GM18505 (cell line): ENCODE measurements at regions not wholly inside any gene's neighbourhood (a gene's known extent, or its start where the extent isn't known, plus 50 kb on each side); places are given as distances from the start of the nearest gene placed in this dataset.

Source experiments
- ATAC-seq: cut with Tn5 transposase; IDR thresholded peaks from one replicate; pipeline ENCODE4 v1.9.1; 2021; ENCODE audit not compliant: unreplicated experiment
- POLR2A ChIP-seq: IDR thresholded peaks from 4 replicates; pipeline ENCODE4 v1.6.1; 2011; ENCODE audit warnings: borderline replicate concordance; ENCODE audit not compliant: insufficient read depth, insufficient read length; ENCODE audit errors: extremely low read depth

DNA sequence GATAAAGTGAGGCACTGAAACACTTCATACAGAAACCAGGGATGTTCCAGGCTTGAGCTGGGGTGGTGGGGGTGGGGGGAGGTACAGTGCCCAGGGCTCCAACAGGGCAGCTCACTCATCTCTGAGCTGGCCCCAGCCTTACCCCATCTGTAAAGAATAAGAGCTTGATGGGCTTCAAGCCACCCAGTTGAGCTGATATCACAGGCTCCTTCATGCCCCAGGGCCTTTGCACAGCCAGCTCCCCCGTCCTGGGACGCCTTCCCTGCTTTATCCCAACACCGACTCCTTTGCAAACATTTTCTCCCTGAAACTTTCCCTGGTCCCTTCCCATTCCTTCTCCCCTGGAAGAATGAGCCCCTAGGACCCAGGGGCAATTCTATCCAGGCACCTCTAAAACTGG lies 261.7 kb downstream of the PARN start:
- no peak for TF ChIP-seq POLR2A
- no peak for ATAC-seq

GRCh38 chr16:14366974-14367707 lies 262.9 kb downstream of the PARN start:
- TF ChIP-seq POLR2A: no peak
- no peak for ATAC-seq

DNA sequence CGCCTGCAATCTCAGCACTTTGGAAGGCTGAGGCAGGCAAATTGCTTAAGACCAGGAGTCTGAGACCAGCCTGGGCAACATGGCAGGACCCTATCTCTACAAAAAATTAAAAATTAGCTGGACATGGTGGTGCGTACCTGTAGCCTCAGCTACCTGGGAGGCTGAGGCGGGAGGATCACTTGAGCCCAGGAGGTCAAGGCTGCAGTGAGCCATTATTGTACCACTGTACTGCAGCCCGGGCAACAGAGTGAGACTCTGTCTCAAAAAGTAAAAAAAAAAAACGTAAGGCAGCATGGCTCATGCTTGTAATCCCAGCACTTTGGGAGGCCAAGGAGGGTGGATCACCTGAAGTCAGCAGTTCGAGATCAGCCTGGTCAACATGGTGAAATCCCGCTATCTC lies 263.6 kb downstream of the PARN start:
- no peak for ATAC-seq
- TF ChIP-seq POLR2A: no peak

GRCh38 chr16:14365200-14365851 lies 264.7 kb downstream of the PARN start:
- ATAC-seq: no peak
- TF ChIP-seq POLR2A: no peak

DNA sequence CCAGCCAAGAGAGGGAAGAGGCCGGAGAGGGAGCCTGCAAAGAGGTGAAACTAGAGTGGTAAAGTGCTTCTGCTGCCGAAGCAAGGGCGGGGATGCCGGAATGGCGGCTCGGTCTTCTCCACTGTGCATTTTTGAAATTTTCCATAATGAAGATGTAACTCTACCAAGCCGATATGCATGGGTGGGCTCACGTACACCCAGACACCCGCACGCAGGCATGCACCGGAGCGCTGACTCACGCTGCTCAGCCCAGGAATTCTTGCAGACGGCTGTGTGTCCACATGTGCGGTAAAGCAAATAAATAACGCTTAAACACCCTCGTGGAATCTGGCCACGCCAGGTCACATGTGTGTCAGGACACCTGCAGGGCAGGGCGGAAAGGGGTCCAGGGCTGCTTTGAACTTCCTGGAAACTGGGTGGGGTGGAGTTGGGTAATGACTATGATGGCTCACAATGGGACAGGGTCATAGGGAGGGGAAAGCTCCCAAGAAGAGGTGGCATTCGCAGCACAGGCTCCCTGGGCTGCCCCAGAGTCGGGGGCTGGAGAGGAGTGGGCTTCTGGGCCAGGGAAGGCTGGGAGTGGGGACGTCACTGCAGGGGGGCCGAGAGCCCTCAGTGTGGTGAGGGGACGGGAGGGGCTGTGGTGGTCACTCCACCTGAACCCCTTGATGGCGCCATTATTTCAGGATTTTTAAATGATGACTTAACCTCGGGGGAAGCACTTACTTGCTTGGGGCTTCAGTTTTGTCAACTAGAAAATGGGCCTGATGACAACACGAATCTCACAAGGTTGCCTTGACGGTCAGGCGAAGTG lies 265.5 kb downstream of the PARN start:
- ATAC-seq: no peak

GRCh38 chr16:14364112-14364385 lies 266.0 kb downstream of the PARN start:
- no peak for TF ChIP-seq POLR2A
- ATAC-seq: no peak

More for the DNA sequence above, 265.5 kb downstream of the PARN start:
- TF ChIP-seq POLR2A: no peak

DNA sequence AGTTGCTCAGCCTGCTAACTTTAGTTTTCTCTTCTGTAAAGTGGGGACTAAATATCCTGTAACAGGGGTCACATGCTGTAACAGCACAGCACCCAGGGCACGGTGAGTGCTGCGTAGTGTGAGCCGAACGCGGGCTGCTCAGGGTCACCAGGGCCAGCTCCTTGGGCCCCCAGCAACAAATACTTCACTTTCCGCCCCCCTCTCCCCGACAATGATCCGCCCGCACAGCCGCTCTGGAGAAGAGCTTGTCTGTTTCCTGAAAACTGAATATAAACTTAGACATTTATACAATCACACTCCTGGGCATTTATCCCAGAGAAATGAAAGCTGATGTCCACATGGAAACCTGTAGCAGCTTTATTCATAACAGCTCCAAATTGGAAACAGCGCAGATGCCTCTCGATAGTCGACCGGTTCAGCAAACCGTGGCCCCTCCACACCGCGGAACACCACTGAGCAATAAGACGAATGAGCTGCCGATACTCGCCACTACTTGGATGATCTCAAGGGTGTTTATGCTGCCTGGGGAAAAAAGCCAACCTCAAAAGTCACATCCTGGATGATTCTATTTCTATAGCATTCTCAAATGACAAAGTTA lies 267.2 kb downstream of the PARN start:
- TF ChIP-seq POLR2A: no peak
- ATAC-seq: no peak

DNA sequence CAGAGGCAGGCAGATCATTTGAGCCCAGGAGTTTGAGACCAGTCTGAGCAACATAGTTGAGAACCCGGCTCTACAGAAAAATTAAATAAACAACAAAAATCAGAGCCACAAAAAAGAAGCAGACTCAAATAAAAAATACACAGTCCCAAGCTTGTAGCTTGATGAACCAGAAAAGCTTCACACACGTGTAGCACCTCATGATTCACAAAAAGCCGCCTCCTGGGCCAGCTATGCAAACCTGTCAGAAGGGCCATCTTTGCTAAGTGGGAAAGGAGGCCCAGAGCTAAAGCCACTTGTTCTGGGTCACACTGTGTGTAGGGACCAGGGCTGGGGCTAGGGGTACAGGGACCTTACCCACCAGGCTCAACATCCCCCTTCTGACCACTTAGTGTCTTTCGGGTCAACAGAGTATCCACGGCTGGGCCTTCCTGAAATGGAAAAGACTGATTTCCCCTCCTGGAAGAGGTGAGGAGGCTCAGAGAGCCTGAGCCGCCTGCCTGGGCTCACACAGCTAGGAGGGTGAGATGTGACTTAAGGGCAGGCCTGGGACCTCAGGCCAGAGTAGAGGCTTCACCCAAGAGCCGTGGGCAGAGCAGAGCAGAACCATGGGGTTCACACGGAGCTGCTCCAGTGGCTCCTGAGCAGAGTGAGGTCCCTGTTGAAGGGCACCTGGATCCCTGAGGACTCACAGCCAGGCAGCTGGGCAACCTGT lies 269.6 kb downstream of the PARN start:
- no peak for ATAC-seq
- TF ChIP-seq POLR2A: no peak

DNA sequence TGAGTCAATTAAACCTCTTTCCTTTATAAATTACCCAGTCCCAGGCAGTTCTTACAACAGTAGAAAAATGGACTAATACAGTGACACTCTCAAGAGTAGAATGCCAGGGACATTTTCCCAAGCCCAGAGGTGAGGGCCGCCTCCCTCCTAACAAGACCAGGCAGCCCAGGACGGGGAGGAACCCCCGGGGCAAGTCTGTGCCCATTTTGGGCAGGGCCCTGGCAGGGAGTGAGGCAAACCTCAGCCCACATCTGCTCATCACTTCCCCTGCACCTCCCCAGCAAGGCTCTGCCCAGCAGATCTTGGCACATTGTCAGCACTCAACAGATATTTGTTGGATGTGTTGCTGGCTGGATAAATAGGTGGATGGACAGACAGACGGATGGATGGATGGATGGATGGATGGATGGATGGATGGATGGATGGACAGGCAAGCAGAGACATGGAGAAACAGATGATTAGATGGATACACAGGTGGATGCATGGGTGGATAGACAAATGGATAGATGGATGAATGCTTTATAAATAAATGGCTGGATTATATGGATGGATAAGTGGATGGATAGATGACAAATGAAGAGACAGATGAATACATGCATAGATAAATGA lies 271.3 kb downstream of the PARN start:
- TF ChIP-seq POLR2A: no peak

DNA sequence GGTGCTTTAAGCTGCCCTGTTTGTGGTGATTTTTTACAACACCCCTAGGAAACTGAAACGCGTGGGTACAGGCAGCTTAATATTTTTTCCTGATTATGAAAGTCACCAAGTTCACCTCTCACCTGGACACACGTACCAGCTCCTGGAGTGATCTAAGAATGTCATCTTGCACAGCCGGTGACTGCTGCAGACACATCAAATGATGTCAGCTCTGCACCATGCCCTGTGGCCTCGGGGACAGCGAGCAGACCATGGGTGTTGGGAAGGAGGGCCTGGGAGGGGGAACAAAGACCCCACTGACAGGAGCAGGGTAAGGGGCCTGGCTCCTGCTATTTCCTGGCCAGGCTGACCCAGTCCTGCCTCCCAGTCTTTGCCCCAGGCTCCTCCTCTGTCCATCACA lies 272.7 kb downstream of the PARN start:
- TF ChIP-seq POLR2A: no peak
- ATAC-seq: no peak

More for the DNA sequence above, 271.3 kb downstream of the PARN start:
- no peak for ATAC-seq

DNA sequence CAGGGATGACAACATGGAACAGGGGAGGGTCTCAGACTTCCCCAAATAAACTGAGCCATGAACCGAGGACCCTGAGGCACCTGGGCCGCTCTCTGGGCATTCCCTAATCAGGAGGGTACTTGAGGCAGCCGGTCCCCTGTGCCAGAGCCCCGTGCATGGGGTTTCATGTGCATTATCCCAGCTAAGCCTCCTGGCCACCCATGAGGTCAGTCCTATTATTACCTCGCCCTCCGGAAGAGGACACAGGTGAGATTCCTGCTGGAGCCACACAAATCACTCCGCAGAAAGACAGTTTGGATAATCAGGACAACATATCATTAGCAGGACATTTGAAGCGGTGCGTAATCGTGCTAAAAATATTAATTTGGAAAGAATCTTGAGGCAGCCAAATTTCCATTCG lies 274.0 kb downstream of the PARN start:
- no peak for TF ChIP-seq POLR2A
- no peak for ATAC-seq

GRCh38 chr16:14354561-14355351 lies 275.3 kb downstream of the PARN start:
- ATAC-seq: peak; percentile 90
- peak; percentile 33 for TF ChIP-seq POLR2A
